Naive B cell (primary cell): ENCODE measurements at regions not wholly inside any gene's neighbourhood (a gene's known extent, or its start where the extent isn't known, plus 50 kb on each side); places are given as distances from the start of the nearest gene placed in this dataset.

Source experiments
- ATAC-seq, 2 donors: fragments of 150-1000 bp; cut with Tn5 transposase; 2 replicates each; pipeline ENCODE4 v1.10.0; 2021; ENCODE audit warnings: low read depth in 2 of 2, mild to moderate bottlenecking in 2 of 2, moderate library complexity in 2 of 2
- DNase-seq: peaks from one replicate; pipeline ENCODE4 v3.0.0; 2022
- H3K27ac Mint-ChIP-seq, 6 donors: one replicate each; pipeline ENCODE4 v1.8.0; 2020 to 2022; ENCODE audit warnings: mild to moderate bottlenecking in 6 of 6, mixed read lengths in 6 of 6, moderate library complexity in 5 of 6, inconsistent platforms in 2 of 6
- H3K27me3 Mint-ChIP-seq, 3 donors: one replicate each; pipeline ENCODE4 v1.8.0; 2021 to 2022; ENCODE audit warnings: mixed read lengths in 3 of 3, mild to moderate bottlenecking in 1 of 3
- H3K36me3 Mint-ChIP-seq, 2 donors: one replicate each; pipeline ENCODE4 v1.8.0; 2020 to 2022; ENCODE audit warnings: mixed read lengths in 2 of 2, inconsistent platforms in 1 of 2, mild to moderate bottlenecking in 1 of 2
- H3K4me1 Mint-ChIP-seq, 3 donors: one replicate each; pipeline ENCODE4 v1.8.0; 2020 to 2022; ENCODE audit warnings: mixed read lengths in 3 of 3, inconsistent platforms in 1 of 3, mild to moderate bottlenecking in 1 of 3, moderate library complexity in 1 of 3
- H3K4me3 Mint-ChIP-seq, 8 donors: one replicate each; pipeline ENCODE4 v1.8.0; 2020 to 2022; ENCODE audit warnings: mild to moderate bottlenecking in 8 of 8, mixed read lengths in 8 of 8, moderate library complexity in 8 of 8, inconsistent platforms in 2 of 8
- H3K9me3 Mint-ChIP-seq, 7 donors: one replicate each; pipeline ENCODE4 v1.8.0; 2020 to 2022; ENCODE audit warnings: mixed read lengths in 7 of 7, mild to moderate bottlenecking in 5 of 7, inconsistent platforms in 2 of 7, moderate library complexity in 1 of 7

- Mint-ChIP-seq H3K27me3 (peaks cover 0 to 9% (median 3%) of the 10 kb centered on the region in 3 donors), H3K4me1 (no peaks in the 10 kb centered on the region), H3K9me3 (peaks cover 0 to 8% (median 2%) of the 10 kb centered on the region in 7 donors), H3K4me3 (no peak overlapping the region), H3K36me3 (no peaks in the 10 kb centered on the region), H3K27ac (no peak overlapping the region)
- DNase-seq = no peak
- no peak for ATAC-seq
These were observed 96.6 kb upstream of the FREM2 start for GRCh38 chr13:38590230-38590629.

GRCh38 chr13:38590796-38591507 is 95.9 kb upstream of the FREM2 start:
- no peaks in the 10 kb centered on the region for H3K36me3 Mint-ChIP-seq
- peaks cover 0 to 8% (median 2%) of the 10 kb centered on the region in 7 donors for H3K9me3 Mint-ChIP-seq
- no peak overlapping the region for H3K27ac Mint-ChIP-seq
- ATAC-seq (no peak), DNase-seq (no peak)
- no peak overlapping the region for H3K4me3 Mint-ChIP-seq
- H3K27me3 Mint-ChIP-seq = peaks cover 0 to 10% (median 7%) of the 10 kb centered on the region in 3 donors
- H3K4me1 Mint-ChIP-seq = no peaks in the 10 kb centered on the region

GRCh38 chr13:38602266-38602665 is 84.6 kb upstream of the FREM2 start:
- H3K27me3 Mint-ChIP-seq = peaks cover 5 to 16% (median 8%) of the 10 kb centered on the region in 3 donors
- no peaks in the 10 kb centered on the region for H3K4me1 Mint-ChIP-seq
- H3K4me3 Mint-ChIP-seq = no peak overlapping the region
- H3K27ac Mint-ChIP-seq = no peak overlapping the region
- ATAC-seq (no peak), DNase-seq (no peak)
- no peaks in the 10 kb centered on the region for H3K36me3 Mint-ChIP-seq
- H3K9me3 Mint-ChIP-seq = peaks cover 0 to 10% (median 0%) of the 10 kb centered on the region in 7 donors

GRCh38 chr13:38606699-38607535 is 80.0 kb upstream of the FREM2 start:
- DNase-seq = no peak
- H3K36me3 Mint-ChIP-seq = no peaks in the 10 kb centered on the region
- peaks cover 0 to 7% (median 4%) of the 10 kb centered on the region in 3 donors for H3K27me3 Mint-ChIP-seq

GRCh38 chr13:38617936-38618335 is 68.9 kb upstream of the FREM2 start:
- H3K9me3 Mint-ChIP-seq = peaks cover 0 to 4% (median 0%) of the 10 kb centered on the region in 7 donors
- H3K27ac Mint-ChIP-seq = no peak overlapping the region
- no peaks in the 10 kb centered on the region for H3K4me1 Mint-ChIP-seq
- no peak for DNase-seq
- H3K4me3 Mint-ChIP-seq = no peak overlapping the region
- no peak for ATAC-seq
- no peaks in the 10 kb centered on the region for H3K36me3 Mint-ChIP-seq
- no peaks in the 10 kb centered on the region for H3K27me3 Mint-ChIP-seq

More at GRCh38 chr13:38606699-38607535, 80.0 kb upstream of the FREM2 start:
- H3K27ac Mint-ChIP-seq = no peak overlapping the region
- peaks cover 0 to 6% (median 0%) of the 10 kb centered on the region in 7 donors for H3K9me3 Mint-ChIP-seq
- H3K4me1 Mint-ChIP-seq = no peaks in the 10 kb centered on the region
- ATAC-seq = no peak
- H3K4me3 Mint-ChIP-seq = no peak overlapping the region

- DNase-seq = no peak
- Mint-ChIP-seq H3K4me1 (no peaks in the 10 kb centered on the region), H3K27me3 (no peaks in the 10 kb centered on the region), H3K36me3 (no peaks in the 10 kb centered on the region), H3K27ac (no peak overlapping the region), H3K9me3 (peaks cover 0 to 4% (median 0%) of the 10 kb centered on the region in 7 donors), H3K4me3 (no peak overlapping the region)
- ATAC-seq = no peak
These were observed 68.5 kb upstream of the FREM2 start for GRCh38 chr13:38618336-38618735.

GRCh38 chr13:38618881-38619280 is 68.0 kb upstream of the FREM2 start:
- Mint-ChIP-seq H3K4me1 (no peaks in the 10 kb centered on the region), H3K9me3 (peaks cover 0 to 4% (median 0%) of the 10 kb centered on the region in 7 donors)
- ATAC-seq = no peak

GRCh38 chr13:38620876-38621275 is 66.0 kb upstream of the FREM2 start:
- Mint-ChIP-seq H3K4me1 (no peaks in the 10 kb centered on the region), H3K27ac (no peak overlapping the region), H3K36me3 (no peaks in the 10 kb centered on the region), H3K4me3 (no peak overlapping the region), H3K27me3 (no peaks in the 10 kb centered on the region), H3K9me3 (peaks cover 0 to under 1% (median 0%) of the 10 kb centered on the region in 7 donors)
- no peak for ATAC-seq
- DNase-seq = no peak

More at GRCh38 chr13:38618881-38619280, 68.0 kb upstream of the FREM2 start:
- H3K27ac Mint-ChIP-seq = no peak overlapping the region
- no peaks in the 10 kb centered on the region for H3K27me3 Mint-ChIP-seq
- H3K36me3 Mint-ChIP-seq = no peaks in the 10 kb centered on the region
- DNase-seq = no peak
- no peak overlapping the region for H3K4me3 Mint-ChIP-seq

GRCh38 chr13:38624822-38625221 is 62.1 kb upstream of the FREM2 start:
- no peak for ATAC-seq
- Mint-ChIP-seq H3K36me3 (no peaks in the 10 kb centered on the region), H3K9me3 (no peaks in the 10 kb centered on the region), H3K4me1 (no peaks in the 10 kb centered on the region), H3K27ac (no peak overlapping the region), H3K4me3 (no peak overlapping the region), H3K27me3 (no peaks in the 10 kb centered on the region)
- DNase-seq = no peak

- ATAC-seq = no peak
- no peak for DNase-seq
- Mint-ChIP-seq H3K36me3 (no peaks in the 10 kb centered on the region), H3K27ac (no peak overlapping the region), H3K27me3 (peaks cover 0 to 5% (median 0%) of the 10 kb centered on the region in 3 donors), H3K9me3 (no peaks in the 10 kb centered on the region), H3K4me3 (no peak overlapping the region), H3K4me1 (no peaks in the 10 kb centered on the region)
These were observed 58.3 kb upstream of the FREM2 start for GRCh38 chr13:38628554-38628953.

- ATAC-seq (no peak), DNase-seq (no peak)
- Mint-ChIP-seq H3K27me3 (peaks cover 0 to 5% (median 0%) of the 10 kb centered on the region in 3 donors), H3K27ac (no peak overlapping the region), H3K4me3 (no peak overlapping the region), H3K9me3 (no peaks in the 10 kb centered on the region), H3K36me3 (no peaks in the 10 kb centered on the region), H3K4me1 (no peaks in the 10 kb centered on the region)
These were observed 56.1 kb upstream of the FREM2 start for GRCh38 chr13:38630780-38631179.

- Mint-ChIP-seq H3K36me3 (no peaks in the 10 kb centered on the region), H3K4me1 (no peaks in the 10 kb centered on the region), H3K27ac (no peak overlapping the region), H3K27me3 (peaks cover 0 to 5% (median 0%) of the 10 kb centered on the region in 3 donors), H3K4me3 (no peak overlapping the region), H3K9me3 (no peaks in the 10 kb centered on the region)
- DNase-seq = no peak
- no peak for ATAC-seq
These were observed 51.8 kb upstream of the FREM2 start for GRCh38 chr13:38635030-38635429.

GRCh38 chr13:38636073-38636472 is 50.8 kb upstream of the FREM2 start:
- Mint-ChIP-seq H3K27ac (no peak overlapping the region), H3K4me3 (no peak overlapping the region), H3K36me3 (no peaks in the 10 kb centered on the region), H3K27me3 (peaks cover 0 to 4% (median 0%) of the 10 kb centered on the region in 3 donors), H3K9me3 (no peaks in the 10 kb centered on the region), H3K4me1 (no peaks in the 10 kb centered on the region)
- DNase-seq (no peak), ATAC-seq (no peak)

GRCh38 chr13:38636761-38637160 is 50.1 kb upstream of the FREM2 start:
- ATAC-seq (no peak), DNase-seq (no peak)
- Mint-ChIP-seq H3K4me1 (no peaks in the 10 kb centered on the region), H3K27ac (no peak overlapping the region), H3K36me3 (no peaks in the 10 kb centered on the region), H3K27me3 (peaks cover 0 to 4% (median 0%) of the 10 kb centered on the region in 3 donors), H3K4me3 (no peak overlapping the region), H3K9me3 (no peaks in the 10 kb centered on the region)
